Peyer's patch (tissue), 4 donors: ENCODE measurements at regions not wholly inside any gene's neighbourhood (a gene's known extent, or its start where the extent isn't known, plus 50 kb on each side); places are given as distances from the start of the nearest gene placed in this dataset.
A peak's percentile ranks its signal among the peaks of the same experiment; 100 is the strongest.

Experiments
- DNase-seq, 3 donors: peaks; one replicate each; pipeline ENCODE4 v3.0.0-alpha.2; 2017 to 2019
- H3K27ac ChIP-seq, 4 donors: fragments of 200-600 bp; sonication (generic); one replicate each; pipeline ENCODE4 v1.5.1; 2016 to 2019
- H3K27me3 ChIP-seq, 2 donors: fragments of 200-600 bp; sonication (generic); one replicate each; pipeline ENCODE4 v1.5.1; 2019
- H3K36me3 ChIP-seq, 3 donors: fragments of 200-600 bp; sonication (generic); one replicate each; pipeline ENCODE4 v1.5.1; 2016 to 2019
- H3K4me1 ChIP-seq, 4 donors: fragments of 200-600 bp; sonication (generic); one replicate each; pipeline ENCODE4 v1.5.1; 2016 to 2019
- H3K4me3 ChIP-seq, 4 donors: fragments of 200-600 bp; sonication (generic); 1 replicate in 3 of 4; 2 replicates in 1 of 4; pipeline ENCODE4 v1.5.1; 2016 to 2019; ENCODE audit warnings: mild to moderate bottlenecking in 1 of 4
- H3K9me3 ChIP-seq, 4 donors: fragments of 200-600 bp; sonication (generic); one replicate each; pipeline ENCODE4 v1.5.1; 2016 to 2019; ENCODE audit warnings: mild to moderate bottlenecking in 1 of 4
- POLR2A ChIP-seq, 2 donors: fragments of 450-650 bp; IDR thresholded peaks; one replicate each; pipeline ENCODE4 v1.5.1; 2017; ENCODE audit warnings: antibody characterized with exemption in 2 of 2, mild to moderate bottlenecking in 2 of 2, moderate library complexity in 2 of 2
- TF ChIP-seq, protein P1 (sequence below), 6 experiments: fragments of 450-650 bp in 4 of 6; fragments of 200-600 bp in 2 of 6; sonication (generic) in 1 of 6; IDR thresholded peaks; one replicate each; pipeline ENCODE4 v1.5.1; 2017 to 2019; ENCODE audit warnings: antibody characterized with exemption in 6 of 6, mild to moderate bottlenecking in 3 of 6, moderate library complexity in 1 of 6

GRCh38 chr9:134267305-134267880 lies 58.9 kb upstream of the RXRA start:
- peak overlapping the region in 1 of 4 donors; percentile 38 for H3K27ac ChIP-seq
- no peak for DNase-seq

GRCh38 chr9:134267881-134268724 lies 58.2 kb upstream of the RXRA start:
- H3K36me3 ChIP-seq: no peaks in the 10 kb centered on the region
- no peak overlapping the region for H3K4me3 ChIP-seq
- TF ChIP-seq POLR2A (IDR thresholded peaks at IDR 0.05): no peak
- TF ChIP-seq, protein P1, sequence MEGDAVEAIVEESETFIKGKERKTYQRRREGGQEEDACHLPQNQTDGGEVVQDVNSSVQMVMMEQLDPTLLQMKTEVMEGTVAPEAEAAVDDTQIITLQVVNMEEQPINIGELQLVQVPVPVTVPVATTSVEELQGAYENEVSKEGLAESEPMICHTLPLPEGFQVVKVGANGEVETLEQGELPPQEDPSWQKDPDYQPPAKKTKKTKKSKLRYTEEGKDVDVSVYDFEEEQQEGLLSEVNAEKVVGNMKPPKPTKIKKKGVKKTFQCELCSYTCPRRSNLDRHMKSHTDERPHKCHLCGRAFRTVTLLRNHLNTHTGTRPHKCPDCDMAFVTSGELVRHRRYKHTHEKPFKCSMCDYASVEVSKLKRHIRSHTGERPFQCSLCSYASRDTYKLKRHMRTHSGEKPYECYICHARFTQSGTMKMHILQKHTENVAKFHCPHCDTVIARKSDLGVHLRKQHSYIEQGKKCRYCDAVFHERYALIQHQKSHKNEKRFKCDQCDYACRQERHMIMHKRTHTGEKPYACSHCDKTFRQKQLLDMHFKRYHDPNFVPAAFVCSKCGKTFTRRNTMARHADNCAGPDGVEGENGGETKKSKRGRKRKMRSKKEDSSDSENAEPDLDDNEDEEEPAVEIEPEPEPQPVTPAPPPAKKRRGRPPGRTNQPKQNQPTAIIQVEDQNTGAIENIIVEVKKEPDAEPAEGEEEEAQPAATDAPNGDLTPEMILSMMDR (IDR thresholded peaks at IDR 0.05): no peak
- DNase-seq: peak in 2 of 3 donors; percentile 81 to 89
- no peaks in the 10 kb centered on the region for H3K27me3 ChIP-seq
- H3K9me3 ChIP-seq: no peaks in the 10 kb centered on the region
- peak overlapping the region in 1 of 4 donors; percentile 38 for H3K27ac ChIP-seq
- peaks cover 0 to 16% (median 9%) of the 10 kb centered on the region in 4 donors for H3K4me1 ChIP-seq

More at GRCh38 chr9:134267305-134267880, 58.9 kb upstream of the RXRA start:
- Histone ChIP-seq H3K9me3 (no peaks in the 10 kb centered on the region), H3K4me3 (no peak overlapping the region), H3K4me1 (peaks cover 0 to 16% (median 9%) of the 10 kb centered on the region in 4 donors), H3K36me3 (no peaks in the 10 kb centered on the region), H3K27me3 (no peaks in the 10 kb centered on the region)
- TF ChIP-seq, protein P1 (IDR thresholded peaks at IDR 0.05): peak in 1 of 6 experiments; percentile 28
- no peak for TF ChIP-seq POLR2A (IDR thresholded peaks at IDR 0.05)

- Histone ChIP-seq H3K4me3 (no peak overlapping the region), H3K27me3 (no peaks in the 10 kb centered on the region), H3K9me3 (no peaks in the 10 kb centered on the region), H3K4me1 (peaks cover 0 to 16% (median 8%) of the 10 kb centered on the region in 4 donors), H3K36me3 (no peaks in the 10 kb centered on the region), H3K27ac (no peak overlapping the region)
- DNase-seq: no peak
- TF ChIP-seq, protein P1 (IDR thresholded peaks at IDR 0.05): no peak
- TF ChIP-seq POLR2A (IDR thresholded peaks at IDR 0.05): no peak
Measured at GRCh38 chr9:134268747-134269146, 57.5 kb upstream of the RXRA start.

DNA sequence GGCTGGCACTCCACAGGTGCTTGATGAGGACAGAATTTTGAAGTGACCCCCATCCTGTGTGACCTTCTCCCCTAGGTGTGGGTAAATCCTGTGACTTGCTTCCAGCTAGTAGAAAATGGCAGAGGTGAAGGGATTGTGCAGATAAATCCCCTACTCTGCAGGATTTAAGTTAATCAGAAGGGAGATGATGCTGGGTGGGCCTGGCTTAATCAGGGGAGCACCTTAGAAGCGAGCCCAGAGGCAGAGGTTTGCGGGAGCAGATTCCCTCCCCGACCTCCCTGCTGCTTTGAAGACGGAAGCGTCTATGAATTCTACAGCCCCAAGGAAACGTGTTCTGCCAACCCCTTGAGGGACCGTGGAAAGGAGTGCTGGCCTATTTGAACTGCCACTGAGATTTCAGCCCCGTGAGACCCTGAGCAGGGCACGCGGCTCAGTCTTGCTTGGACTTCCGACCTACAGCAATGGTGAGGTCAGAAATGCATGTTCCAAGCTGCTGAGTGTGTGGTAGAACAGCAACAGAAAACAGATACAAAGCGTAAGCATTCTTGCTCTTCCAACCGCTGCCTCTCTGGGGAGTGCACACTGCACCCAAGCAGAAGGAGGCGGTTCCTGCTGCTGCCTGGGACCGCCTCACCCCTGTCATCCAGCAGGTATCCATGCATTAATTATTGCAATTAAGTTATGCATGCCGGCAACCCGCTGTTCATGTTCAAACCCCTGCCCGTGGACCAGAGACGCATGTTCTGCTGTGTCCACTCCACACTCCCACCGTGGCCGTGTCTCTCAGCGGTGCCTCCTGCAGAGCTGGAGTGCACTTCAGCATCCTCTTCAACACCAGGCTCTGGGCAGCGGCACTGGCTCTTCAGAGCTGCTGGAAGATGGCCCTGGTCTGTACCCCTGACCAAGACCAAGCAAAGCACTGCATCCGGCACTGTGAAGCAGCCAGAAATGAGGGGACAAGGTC lies 54.6 kb upstream of the RXRA start:
- peaks cover 0 to 16% (median 2%) of the 10 kb centered on the region in 4 donors for H3K4me1 ChIP-seq
- H3K4me3 ChIP-seq: no peak overlapping the region
- no peak for DNase-seq
- H3K27ac ChIP-seq: no peak overlapping the region
- H3K9me3 ChIP-seq: no peaks in the 10 kb centered on the region
- H3K27me3 ChIP-seq: no peaks in the 10 kb centered on the region
- H3K36me3 ChIP-seq: no peaks in the 10 kb centered on the region
- TF ChIP-seq, protein P1 (IDR thresholded peaks at IDR 0.05): no peak
- no peak for TF ChIP-seq POLR2A (IDR thresholded peaks at IDR 0.05)

DNA sequence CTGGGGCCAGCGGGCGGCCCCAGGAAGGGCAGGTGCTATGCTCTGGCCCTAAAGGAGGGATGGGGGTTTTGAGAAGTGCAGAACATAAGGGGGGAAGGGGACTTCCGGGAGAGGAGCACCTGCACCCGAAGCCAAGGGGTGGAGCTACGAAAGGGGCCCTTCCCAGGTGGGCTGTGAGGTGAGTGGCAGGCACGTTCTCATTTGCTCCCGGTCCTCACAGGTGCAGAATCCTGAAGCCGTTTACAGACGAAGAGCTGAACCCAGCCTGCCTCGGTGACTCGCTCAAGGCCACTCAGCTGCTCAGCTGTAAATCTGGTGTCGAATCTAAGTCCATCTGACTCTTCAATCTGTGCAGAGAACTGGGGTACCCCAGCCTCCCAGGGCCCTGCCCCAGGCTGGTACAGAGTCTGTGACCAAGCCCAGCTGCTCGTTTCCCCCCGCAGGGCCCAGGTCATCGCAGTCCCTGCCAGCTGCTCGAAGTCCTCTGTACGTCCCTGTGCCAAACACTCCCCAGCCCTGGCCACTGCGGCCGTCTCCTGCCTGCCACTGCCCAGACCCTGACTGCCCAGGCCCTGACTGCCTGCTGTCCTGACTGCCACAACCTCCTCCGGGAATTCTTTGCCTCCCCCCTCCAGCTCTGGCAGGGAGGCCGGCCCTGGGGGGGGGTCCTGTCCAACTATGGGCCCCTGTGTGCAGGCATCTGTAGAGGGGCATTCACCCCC lies 53.8 kb upstream of the RXRA start:
- Histone ChIP-seq H3K9me3 (no peaks in the 10 kb centered on the region), H3K27ac (no peak overlapping the region), H3K4me1 (peaks cover 0 to 14% (median 2%) of the 10 kb centered on the region in 4 donors), H3K27me3 (no peaks in the 10 kb centered on the region), H3K4me3 (no peak overlapping the region), H3K36me3 (no peaks in the 10 kb centered on the region)
- no peak for DNase-seq
- TF ChIP-seq, protein P1 (IDR thresholded peaks at IDR 0.05): no peak
- TF ChIP-seq POLR2A (IDR thresholded peaks at IDR 0.05): no peak
